Mesendoderm (in vitro differentiated cells): ENCODE measurements at regions not wholly inside any gene's neighbourhood (a gene's known extent, or its start where the extent isn't known, plus 50 kb on each side); places are given as distances from the start of the nearest gene placed in this dataset.

Experiments
- DNase-seq: peaks from one replicate; pipeline ENCODE4 v3.0.0; 2013
- H2AK5ac ChIP-seq: 2 replicates; pipeline ENCODE4 v1.6.1; 2013; ENCODE audit warnings: low read length, inconsistent platforms
- H2BK120ac ChIP-seq: 2 replicates; pipeline ENCODE4 v1.6.1; 2013; ENCODE audit warnings: low read depth, mild to moderate bottlenecking, low read length, moderate library complexity, mixed read lengths
- H2BK15ac ChIP-seq: replicated peaks from 2 replicates; pipeline ENCODE4 v1.6.1; 2013; ENCODE audit warnings: low read depth, mild to moderate bottlenecking, moderate library complexity
- H2BK5ac ChIP-seq: 2 replicates; pipeline ENCODE4 v1.6.1; 2013; ENCODE audit warnings: low read length, inconsistent platforms
- H3K18ac ChIP-seq: 2 replicates; pipeline ENCODE4 v1.6.1; 2013; ENCODE audit warnings: mild to moderate bottlenecking, low read length, mixed read lengths
- H3K23ac ChIP-seq: one replicate; pipeline ENCODE4 v1.6.1; 2013; ENCODE audit warnings: low read length
- H3K27ac ChIP-seq: 2 replicates; pipeline ENCODE4 v1.5.1; 2013; ENCODE audit warnings: low read depth, mild to moderate bottlenecking, inconsistent platforms, low read length, moderate library complexity
- H3K27me3 ChIP-seq: 2 replicates; pipeline ENCODE4 v1.6.1; 2013; ENCODE audit warnings: low read length, control low read depth, mild to moderate bottlenecking, inconsistent platforms; ENCODE audit not compliant: insufficient read depth, poor library complexity
- H3K36me3 ChIP-seq: 2 replicates; pipeline ENCODE4 v1.6.1; 2013; ENCODE audit warnings: low read length, inconsistent platforms; ENCODE audit not compliant: control insufficient read depth, insufficient read depth
- H3K4ac ChIP-seq: one replicate; pipeline ENCODE4 v1.6.1; 2013; ENCODE audit warnings: low read depth, mild to moderate bottlenecking, low read length, moderate library complexity
- H3K4me1 ChIP-seq: 2 replicates; pipeline ENCODE4 v1.6.1; 2013; ENCODE audit warnings: low read depth, low read length, inconsistent platforms; ENCODE audit not compliant: control insufficient read depth
- H3K4me2 ChIP-seq: 2 replicates; pipeline ENCODE4 v1.6.1; 2013; ENCODE audit warnings: low read length
- H3K4me3 ChIP-seq: 2 replicates; pipeline ENCODE4 v1.5.1; 2013; ENCODE audit warnings: mild to moderate bottlenecking, low read length
- H3K56ac ChIP-seq: one replicate; pipeline ENCODE4 v1.6.1; 2013; ENCODE audit warnings: low read length
- H3K79me1 ChIP-seq: 2 replicates; pipeline ENCODE4 v1.6.1; 2013; ENCODE audit warnings: low read length, inconsistent platforms
- H3K79me2 ChIP-seq: 2 replicates; pipeline ENCODE4 v1.6.1; 2013; ENCODE audit warnings: mild to moderate bottlenecking, low read length; ENCODE audit not compliant: control insufficient read depth, insufficient read depth
- H3K9ac ChIP-seq: 2 replicates; pipeline ENCODE4 v1.6.1; 2013; ENCODE audit warnings: low read length, inconsistent platforms
- H4K5ac ChIP-seq: one replicate; pipeline ENCODE4 v1.6.1; 2013; ENCODE audit warnings: low read length
- H4K8ac ChIP-seq: one replicate; pipeline ENCODE4 v1.6.1; 2013; ENCODE audit warnings: low read depth, mild to moderate bottlenecking, control low read depth, low read length, moderate library complexity
- WGBS: extraction: QIAGEN DNeasy Blood & Tissue Kit; methylation state at CpG from one replicate; pipeline ENCODE4 v1.1.7; 2013; ENCODE audit warnings: low lambda C conversion rate, missing lambda C conversion rate; ENCODE audit not compliant: insufficient coverage; ENCODE audit errors: extremely low coverage; 5-methylcytosine and 5-hydroxymethylcytosine counted together

DNA sequence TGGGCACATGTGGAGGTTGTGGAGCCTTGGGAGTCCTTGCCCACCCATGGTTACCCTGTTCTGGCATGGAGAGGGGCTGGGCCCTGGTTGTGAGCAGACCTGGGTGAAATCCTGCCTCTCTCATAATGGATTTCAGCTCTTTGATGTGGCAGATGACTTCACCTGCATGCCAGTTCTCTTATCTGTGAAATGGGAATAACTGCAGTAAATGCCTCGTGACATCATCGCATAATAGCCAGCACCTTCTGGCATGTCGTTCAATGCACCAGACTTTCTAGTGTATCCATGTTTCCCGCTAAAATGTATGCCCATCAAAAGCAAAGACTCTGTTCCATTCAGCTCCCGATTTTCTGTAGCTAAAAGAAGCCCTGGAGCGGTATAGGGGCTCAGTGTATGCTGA lies 197.6 kb downstream of the MAF start:
- Histone ChIP-seq H3K4me1 (no peaks in the 10 kb centered on the region), H2AK5ac (no peak overlapping the region), H3K56ac (no peak overlapping the region), H4K5ac (no peak overlapping the region), H3K27me3 (no peaks in the 10 kb centered on the region), H3K9ac (no peak overlapping the region), H2BK15ac (no peak overlapping the region), H4K8ac (no peak overlapping the region), H2BK5ac (no peak overlapping the region), H3K4me2 (no peak overlapping the region), H3K36me3 (no peaks in the 10 kb centered on the region), H3K23ac (peak overlapping the region; percentile 66), H3K79me1 (no peaks in the 10 kb centered on the region), H2BK120ac (no peak overlapping the region), H3K4me3 (no peak overlapping the region), H3K4ac (no peak overlapping the region), H3K79me2 (no peaks in the 10 kb centered on the region), H3K18ac (no peak overlapping the region), H3K27ac (no peak overlapping the region)
- DNase-seq: no peak
- no CpG with 5 or more reads among the region's 6 CpGs for WGBS

DNA sequence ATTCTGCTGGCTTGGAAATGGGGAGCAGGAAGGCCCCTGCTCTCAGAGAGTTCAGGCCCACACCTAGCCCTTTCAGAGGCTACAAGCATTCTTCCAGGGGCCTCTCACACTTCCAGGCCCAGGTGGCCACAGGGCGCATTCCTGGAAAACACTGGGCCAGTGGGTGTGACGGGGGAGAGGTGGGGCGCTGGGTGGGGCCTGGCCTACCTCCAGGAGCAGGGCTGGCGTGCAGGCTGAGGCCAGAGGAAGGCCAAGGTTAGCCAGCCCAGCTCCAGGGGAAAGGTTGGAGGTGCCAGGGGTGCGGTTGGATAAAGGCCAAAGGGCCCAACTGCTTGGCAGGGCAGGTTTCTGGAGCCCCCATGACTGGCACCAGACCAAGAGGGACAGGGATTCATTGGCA lies 198.2 kb downstream of the MAF start:
- Histone ChIP-seq H3K36me3 (no peaks in the 10 kb centered on the region), H3K27me3 (no peaks in the 10 kb centered on the region), H2BK15ac (no peak overlapping the region), H3K79me2 (no peaks in the 10 kb centered on the region), H3K9ac (no peak overlapping the region), H2BK5ac (no peak overlapping the region), H2AK5ac (no peak overlapping the region), H4K8ac (no peak overlapping the region), H3K4ac (no peak overlapping the region), H3K23ac (peak overlapping the region; percentile 66), H4K5ac (no peak overlapping the region), H3K56ac (peak overlapping the region; percentile 25), H3K4me2 (no peak overlapping the region), H3K79me1 (no peaks in the 10 kb centered on the region), H2BK120ac (no peak overlapping the region), H3K4me3 (no peak overlapping the region), H3K27ac (no peak overlapping the region), H3K18ac (no peak overlapping the region), H3K4me1 (no peaks in the 10 kb centered on the region)
- WGBS: no CpG with 5 or more reads among the region's 5 CpGs
- DNase-seq: peak; percentile 39

DNA sequence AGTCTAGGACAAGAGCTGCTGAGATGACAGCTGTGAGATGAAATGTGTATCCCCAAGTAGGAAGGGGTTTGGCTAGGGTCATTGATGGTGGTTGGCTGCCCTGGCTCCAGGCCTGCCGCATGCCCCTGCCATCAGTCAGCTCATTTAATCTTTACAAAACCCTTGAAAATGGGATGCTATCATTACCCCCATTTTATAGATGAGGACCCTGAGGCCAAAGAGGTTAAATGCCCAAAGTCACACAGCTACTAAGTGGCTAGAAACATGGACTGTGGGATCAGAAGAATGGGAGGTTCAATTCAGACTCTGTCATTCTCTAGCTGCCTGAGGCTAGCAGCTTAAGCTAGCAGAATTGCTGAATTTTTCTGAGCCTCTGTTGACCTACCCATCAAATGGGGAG lies 198.8 kb downstream of the MAF start:
- H3K4me1 ChIP-seq: no peaks in the 10 kb centered on the region
- no CpG with 5 or more reads among the region's 1 CpG for WGBS

DNA sequence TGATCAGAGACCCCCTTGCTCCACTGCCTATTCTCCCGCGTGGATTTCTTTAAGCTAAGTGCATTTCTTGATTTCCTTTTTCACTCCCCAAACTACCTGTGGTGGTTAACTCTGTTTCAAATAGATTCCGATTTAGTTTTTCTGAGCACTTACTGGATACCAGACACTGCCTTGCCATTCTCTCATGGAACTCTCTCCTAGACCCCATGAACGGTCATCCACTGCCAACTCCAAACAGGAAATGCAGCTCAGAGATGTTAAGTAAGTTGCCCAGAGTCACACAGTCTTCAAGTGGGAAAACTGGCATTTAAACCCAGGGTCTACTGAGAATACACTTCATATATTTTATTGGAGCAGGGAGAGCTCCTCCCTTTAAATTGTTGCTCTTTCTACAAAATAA lies 199.4 kb downstream of the MAF start:
- no CpG with 5 or more reads among the region's 4 CpGs for WGBS
- no peak overlapping the region for H3K4ac ChIP-seq

More for the DNA sequence above, 198.8 kb downstream of the MAF start:
- no peak overlapping the region for H2BK5ac ChIP-seq
- H3K36me3 ChIP-seq: no peaks in the 10 kb centered on the region
- no peak overlapping the region for H2BK15ac ChIP-seq
- no peak overlapping the region for H3K4me2 ChIP-seq
- H2BK120ac ChIP-seq: no peak overlapping the region
- no peaks in the 10 kb centered on the region for H3K79me2 ChIP-seq
- H3K79me1 ChIP-seq: no peaks in the 10 kb centered on the region
- no peak overlapping the region for H3K18ac ChIP-seq
- H4K5ac ChIP-seq: no peak overlapping the region
- no peak overlapping the region for H4K8ac ChIP-seq
- H3K27me3 ChIP-seq: no peaks in the 10 kb centered on the region
- H3K9ac ChIP-seq: no peak overlapping the region
- H3K4ac ChIP-seq: no peak overlapping the region
- H3K27ac ChIP-seq: no peak overlapping the region
- no peak overlapping the region for H3K56ac ChIP-seq
- no peak for DNase-seq
- H3K23ac ChIP-seq: no peak overlapping the region
- H2AK5ac ChIP-seq: no peak overlapping the region
- no peak overlapping the region for H3K4me3 ChIP-seq

DNA sequence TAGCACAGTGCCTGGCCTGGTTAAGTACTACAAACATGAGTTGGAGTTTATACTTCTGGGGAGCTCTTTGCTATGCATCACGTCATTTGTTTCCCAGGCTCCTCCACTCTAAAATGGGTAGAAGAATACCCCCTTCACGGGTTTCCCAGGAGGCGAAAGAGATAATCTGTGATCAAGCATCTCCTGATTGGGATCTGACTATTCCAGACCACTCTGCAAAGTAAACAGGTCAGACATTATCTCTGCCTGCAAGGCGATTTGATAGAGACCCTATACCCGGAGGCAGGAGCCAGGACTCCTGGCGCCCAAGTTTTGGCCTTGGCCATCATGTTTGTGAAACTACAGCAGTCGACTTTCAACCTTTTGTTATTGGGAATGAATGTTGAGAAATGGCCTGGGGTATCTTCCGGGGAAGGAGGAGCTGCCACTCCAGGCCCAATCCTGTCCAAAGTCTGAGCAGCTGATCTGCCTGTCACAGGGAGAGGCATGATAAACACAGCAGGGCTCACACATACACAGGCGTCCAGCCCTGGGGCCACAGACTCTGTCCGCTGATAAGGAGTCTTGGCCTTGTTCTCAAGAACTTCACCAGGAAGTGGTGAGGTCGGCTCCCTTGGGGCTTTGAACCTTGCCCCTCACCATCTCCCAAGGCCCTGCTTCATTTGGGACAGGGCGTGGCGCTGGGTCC lies 199.9 kb downstream of the MAF start:
- no peaks in the 10 kb centered on the region for H3K79me1 ChIP-seq
- no peak overlapping the region for H3K9ac ChIP-seq
- H3K27me3 ChIP-seq: no peaks in the 10 kb centered on the region
- no peak overlapping the region for H3K4me3 ChIP-seq
- H2BK15ac ChIP-seq: no peak overlapping the region
- no peak overlapping the region for H4K8ac ChIP-seq
- H3K4me1 ChIP-seq: no peaks in the 10 kb centered on the region
- H3K18ac ChIP-seq: no peak overlapping the region
- H2BK5ac ChIP-seq: no peak overlapping the region
- no peak overlapping the region for H3K27ac ChIP-seq
- H3K56ac ChIP-seq: peak overlapping the region; percentile 28
- no peak overlapping the region for H2AK5ac ChIP-seq
- no peak overlapping the region for H3K4ac ChIP-seq
- no peak overlapping the region for H3K23ac ChIP-seq
- H3K36me3 ChIP-seq: no peaks in the 10 kb centered on the region
- DNase-seq: no peak
- H3K4me2 ChIP-seq: no peak overlapping the region
- no peak overlapping the region for H2BK120ac ChIP-seq
- no peaks in the 10 kb centered on the region for H3K79me2 ChIP-seq
- WGBS: no CpG with 5 or more reads among the region's 13 CpGs
- H4K5ac ChIP-seq: no peak overlapping the region

More for the DNA sequence above, 199.4 kb downstream of the MAF start:
- no peak for DNase-seq
- no peak overlapping the region for H3K4me2 ChIP-seq
- no peak overlapping the region for H2BK5ac ChIP-seq
- no peak overlapping the region for H4K5ac ChIP-seq
- no peak overlapping the region for H3K18ac ChIP-seq
- H3K27me3 ChIP-seq: no peaks in the 10 kb centered on the region
- no peaks in the 10 kb centered on the region for H3K79me2 ChIP-seq
- no peak overlapping the region for H4K8ac ChIP-seq
- no peak overlapping the region for H2BK120ac ChIP-seq
- no peak overlapping the region for H2BK15ac ChIP-seq
- no peak overlapping the region for H3K9ac ChIP-seq
- H3K4me1 ChIP-seq: no peaks in the 10 kb centered on the region
- H3K56ac ChIP-seq: no peak overlapping the region
- no peaks in the 10 kb centered on the region for H3K36me3 ChIP-seq
- no peak overlapping the region for H2AK5ac ChIP-seq
- H3K79me1 ChIP-seq: no peaks in the 10 kb centered on the region
- H3K4me3 ChIP-seq: no peak overlapping the region
- H3K23ac ChIP-seq: no peak overlapping the region
- H3K27ac ChIP-seq: no peak overlapping the region

DNA sequence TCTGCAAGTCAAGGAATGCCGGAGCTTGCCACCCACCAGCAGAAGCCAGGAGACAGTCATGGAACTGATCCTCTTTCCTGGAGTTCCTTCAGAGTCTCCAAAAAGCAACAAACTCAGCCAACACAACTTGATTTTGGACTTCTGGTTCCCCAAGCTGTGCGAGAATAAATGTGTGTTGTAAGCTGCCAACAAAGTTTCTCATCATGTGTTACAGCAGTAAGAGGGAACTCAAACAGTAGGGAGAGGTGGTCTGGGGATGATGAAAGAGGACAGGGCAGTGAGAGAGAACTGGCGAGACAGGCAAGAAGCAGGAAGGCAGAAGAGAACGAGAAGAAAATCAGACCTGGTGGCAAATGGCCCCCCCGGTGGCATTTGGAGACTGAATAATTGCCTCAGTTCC lies 204.9 kb downstream of the MAF start:
- no peak for DNase-seq
- Histone ChIP-seq H3K18ac (no peak overlapping the region), H3K79me1 (no peaks in the 10 kb centered on the region)

More for the DNA sequence above, 204.9 kb downstream of the MAF start:
- no peak overlapping the region for H2BK5ac ChIP-seq
- H3K56ac ChIP-seq: no peak overlapping the region
- H3K9ac ChIP-seq: no peak overlapping the region
- H3K4me2 ChIP-seq: no peak overlapping the region
- H3K4ac ChIP-seq: no peak overlapping the region
- H3K27me3 ChIP-seq: no peaks in the 10 kb centered on the region
- H2BK120ac ChIP-seq: no peak overlapping the region
- no peak overlapping the region for H3K4me3 ChIP-seq
- H3K36me3 ChIP-seq: no peaks in the 10 kb centered on the region
- H2BK15ac ChIP-seq: no peak overlapping the region
- H2AK5ac ChIP-seq: no peak overlapping the region
- no CpG with 5 or more reads among the region's 5 CpGs for WGBS
- no peak overlapping the region for H3K27ac ChIP-seq
- H4K8ac ChIP-seq: no peak overlapping the region
- no peak overlapping the region for H3K23ac ChIP-seq
- no peak overlapping the region for H4K5ac ChIP-seq
- no peaks in the 10 kb centered on the region for H3K79me2 ChIP-seq
- no peaks in the 10 kb centered on the region for H3K4me1 ChIP-seq
